GM19025 (cell line): ENCODE measurements at regions not wholly inside any gene's neighbourhood (a gene's known extent, or its start where the extent isn't known, plus 50 kb on each side); places are given as distances from the start of the nearest gene placed in this dataset.
"Not testable (repeated sequence)": the region's sequence is repeated elsewhere in the genome, so short reads cannot be mapped to it uniquely, and the experiment has no call there.

Experiments
- ATAC-seq: cut with Tn5 transposase; IDR thresholded peaks from one replicate; pipeline ENCODE4 v1.9.1; 2021; ENCODE audit warnings: mild to moderate bottlenecking, low read depth, moderate library complexity; ENCODE audit not compliant: unreplicated experiment

- ATAC-seq: no peak
Measured at GRCh38 chr2:220767591-220768255, 804.4 kb downstream of the EPHA4 start.

- ATAC-seq: no peak
Measured at GRCh38 chr2:220775856-220776488, 796.1 kb downstream of the EPHA4 start.

- not testable (repeated sequence) for ATAC-seq
Measured at GRCh38 chr2:220779076-220779475, 793.0 kb downstream of the EPHA4 start.

- ATAC-seq: no peak
Measured at GRCh38 chr2:220779511-220779910, 792.6 kb downstream of the EPHA4 start.

- no peak for ATAC-seq
Measured at GRCh38 chr2:220779931-220780330, 792.2 kb downstream of the EPHA4 start.

- ATAC-seq: no peak
Measured at GRCh38 chr2:220781622-220782241, 790.4 kb downstream of the EPHA4 start.

GRCh38 chr2:220782609-220783113, 789.4 kb downstream of the EPHA4 start:
- no peak for ATAC-seq

- ATAC-seq: no peak
Measured at GRCh38 chr2:220783671-220784070, 788.4 kb downstream of the EPHA4 start.

- no peak for ATAC-seq
Measured at GRCh38 chr2:220785178-220785577, 786.9 kb downstream of the EPHA4 start.

GRCh38 chr2:220786216-220786615, 785.9 kb downstream of the EPHA4 start:
- no peak for ATAC-seq

GRCh38 chr2:220787251-220787650, 784.9 kb downstream of the EPHA4 start:
- ATAC-seq: no peak

- no peak for ATAC-seq
Measured at GRCh38 chr2:220789961-220790360, 782.1 kb downstream of the EPHA4 start.

GRCh38 chr2:220795705-220796104, 776.4 kb downstream of the EPHA4 start:
- ATAC-seq: no peak

- no peak for ATAC-seq
Measured at GRCh38 chr2:220811115-220811514, 761.0 kb downstream of the EPHA4 start.

- ATAC-seq: no peak
Measured at GRCh38 chr2:220811952-220812570, 760.0 kb downstream of the EPHA4 start.

GRCh38 chr2:220814441-220814840, 757.7 kb downstream of the EPHA4 start:
- ATAC-seq: no peak

- no peak for ATAC-seq
Measured at GRCh38 chr2:220815698-220816097, 756.4 kb downstream of the EPHA4 start.

- ATAC-seq: no peak
Measured at GRCh38 chr2:220821683-220822082, 750.4 kb downstream of the EPHA4 start.

- ATAC-seq: not testable (repeated sequence)
Measured at GRCh38 chr2:220823590-220823989, 748.5 kb downstream of the EPHA4 start.

GRCh38 chr2:220833446-220833845, 738.7 kb downstream of the EPHA4 start:
- no peak for ATAC-seq

- ATAC-seq: no peak
Measured at GRCh38 chr2:220835583-220835982, 736.5 kb downstream of the EPHA4 start.
